Endothelial cell (in vitro differentiated cells): ENCODE measurements at regions not wholly inside any gene's neighbourhood (a gene's known extent, or its start where the extent isn't known, plus 50 kb on each side); places are given as distances from the start of the nearest gene placed in this dataset.

ENCODE experiments used
- DNase-seq: peaks from one replicate; pipeline ENCODE4 v3.0.0; 2021; ENCODE audit warnings: low spot score
- H3K27ac Mint-ChIP-seq: one replicate; pipeline ENCODE4 v1.8.0; 2021; ENCODE audit warnings: mixed read lengths, inconsistent platforms; ENCODE audit not compliant: unreplicated experiment
- H3K27me3 Mint-ChIP-seq: one replicate; pipeline ENCODE4 v1.8.0; 2021; ENCODE audit warnings: mild to moderate bottlenecking, moderate library complexity, mixed read lengths, inconsistent platforms; ENCODE audit not compliant: unreplicated experiment
- H3K36me3 Mint-ChIP-seq: one replicate; pipeline ENCODE4 v1.8.0; 2021; ENCODE audit warnings: mild to moderate bottlenecking, low read depth, mixed read lengths, inconsistent platforms; ENCODE audit not compliant: unreplicated experiment
- H3K4me1 Mint-ChIP-seq: one replicate; pipeline ENCODE4 v1.8.0; 2021; ENCODE audit warnings: mild to moderate bottlenecking, mixed read lengths, inconsistent platforms; ENCODE audit not compliant: unreplicated experiment
- H3K4me3 Mint-ChIP-seq: one replicate; pipeline ENCODE4 v1.8.0; 2021; ENCODE audit warnings: mild to moderate bottlenecking, mixed read lengths, inconsistent platforms; ENCODE audit not compliant: unreplicated experiment
- H3K9me3 Mint-ChIP-seq: one replicate; pipeline ENCODE4 v1.8.0; 2021; ENCODE audit warnings: mixed read lengths, inconsistent platforms; ENCODE audit not compliant: unreplicated experiment
- TF ChIP-seq, protein P1 (sequence below): fragments of 200-600 bp; sonication (generic); IDR thresholded peaks from one replicate; pipeline ENCODE4 v1.5.0; 2021; ENCODE audit warnings: antibody characterized with exemption; ENCODE audit not compliant: unreplicated experiment

DNA sequence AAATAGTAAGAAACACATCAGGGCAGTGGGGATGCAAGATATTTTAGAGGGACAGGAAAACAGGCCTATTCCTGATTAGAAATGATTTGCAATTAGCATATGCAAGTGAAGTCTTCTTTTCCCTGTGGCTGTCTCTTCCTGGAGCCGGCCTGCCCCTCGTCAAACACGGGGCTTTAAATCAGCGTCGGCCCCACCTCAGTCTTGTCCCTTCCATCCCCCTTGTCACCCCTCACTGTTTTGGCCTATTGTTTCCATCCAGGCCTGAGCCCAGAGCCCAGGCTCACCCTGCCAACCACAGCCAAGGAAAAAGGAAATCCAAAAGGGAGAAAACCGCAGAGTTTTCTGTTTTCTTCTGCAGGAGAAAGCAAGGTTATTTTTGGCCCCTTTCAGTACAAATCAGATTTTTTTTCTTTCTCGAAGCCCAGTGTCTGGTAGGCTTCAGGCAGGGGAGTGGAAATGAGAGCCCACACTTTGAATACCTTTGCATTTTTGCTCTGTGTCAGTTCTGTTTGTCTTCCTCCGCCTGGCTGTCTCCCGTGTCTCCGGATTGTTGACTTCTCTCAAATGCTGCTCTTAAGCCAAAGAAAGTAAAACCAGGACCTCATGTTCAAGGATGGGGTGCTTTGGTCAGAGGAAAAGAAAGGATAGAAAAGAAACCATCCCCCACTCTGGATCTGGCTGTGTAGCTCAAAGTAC, 399.9 kb upstream of the CDH11 start:
- no peak overlapping the region for H3K4me3 Mint-ChIP-seq
- H3K4me1 Mint-ChIP-seq, result peaks cover 24% of the 10 kb centered on the region
- TF ChIP-seq, protein P1, sequence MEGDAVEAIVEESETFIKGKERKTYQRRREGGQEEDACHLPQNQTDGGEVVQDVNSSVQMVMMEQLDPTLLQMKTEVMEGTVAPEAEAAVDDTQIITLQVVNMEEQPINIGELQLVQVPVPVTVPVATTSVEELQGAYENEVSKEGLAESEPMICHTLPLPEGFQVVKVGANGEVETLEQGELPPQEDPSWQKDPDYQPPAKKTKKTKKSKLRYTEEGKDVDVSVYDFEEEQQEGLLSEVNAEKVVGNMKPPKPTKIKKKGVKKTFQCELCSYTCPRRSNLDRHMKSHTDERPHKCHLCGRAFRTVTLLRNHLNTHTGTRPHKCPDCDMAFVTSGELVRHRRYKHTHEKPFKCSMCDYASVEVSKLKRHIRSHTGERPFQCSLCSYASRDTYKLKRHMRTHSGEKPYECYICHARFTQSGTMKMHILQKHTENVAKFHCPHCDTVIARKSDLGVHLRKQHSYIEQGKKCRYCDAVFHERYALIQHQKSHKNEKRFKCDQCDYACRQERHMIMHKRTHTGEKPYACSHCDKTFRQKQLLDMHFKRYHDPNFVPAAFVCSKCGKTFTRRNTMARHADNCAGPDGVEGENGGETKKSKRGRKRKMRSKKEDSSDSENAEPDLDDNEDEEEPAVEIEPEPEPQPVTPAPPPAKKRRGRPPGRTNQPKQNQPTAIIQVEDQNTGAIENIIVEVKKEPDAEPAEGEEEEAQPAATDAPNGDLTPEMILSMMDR, result no peak
- DNase-seq, result no peak
- H3K27me3 Mint-ChIP-seq, result peaks cover 3% of the 10 kb centered on the region
- H3K36me3 Mint-ChIP-seq, result no peaks in the 10 kb centered on the region
- H3K9me3 Mint-ChIP-seq, result no peaks in the 10 kb centered on the region
- no peak overlapping the region for H3K27ac Mint-ChIP-seq

DNA sequence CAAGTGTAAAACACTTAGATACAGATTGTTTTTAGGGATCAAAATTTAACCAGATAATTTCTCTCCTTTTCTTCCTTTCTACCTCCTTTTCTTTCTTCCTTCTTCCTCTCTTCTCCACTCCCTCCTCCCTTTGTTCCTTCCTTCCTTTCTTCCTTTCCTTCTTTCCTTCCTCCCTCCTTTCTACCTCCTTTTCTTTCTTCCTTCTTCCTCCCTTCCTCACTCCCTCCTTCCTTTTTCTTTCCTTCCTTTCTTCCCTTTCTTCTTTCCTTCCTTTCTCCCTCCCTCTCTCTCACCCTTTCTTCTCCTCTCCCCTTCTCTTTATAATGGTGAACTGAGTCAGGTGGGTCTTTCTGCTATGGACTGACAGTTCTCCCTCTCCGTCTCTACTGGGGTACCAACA, 397.5 kb upstream of the CDH11 start:
- Mint-ChIP-seq H3K27ac (no peak overlapping the region), H3K36me3 (no peaks in the 10 kb centered on the region), H3K27me3 (peaks cover 3% of the 10 kb centered on the region)

DNA sequence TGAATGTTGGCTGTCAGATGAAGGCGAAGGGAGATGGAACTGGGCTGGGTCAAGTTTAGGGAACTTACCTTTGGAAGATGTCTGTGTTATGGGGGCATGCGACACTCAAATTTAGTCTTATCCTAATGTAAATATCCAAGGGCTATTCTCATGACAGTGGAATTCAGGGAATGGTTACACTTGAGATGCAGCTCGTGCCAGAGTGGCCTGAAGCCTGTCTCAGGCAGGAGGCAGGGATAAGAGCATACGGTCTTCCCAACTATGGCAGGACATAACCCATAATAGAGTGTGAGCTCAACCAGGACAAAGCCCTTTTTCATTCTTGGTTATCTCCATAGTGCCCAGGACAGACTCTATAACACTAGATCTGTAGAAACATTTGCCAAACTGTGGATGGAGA, 393.3 kb upstream of the CDH11 start:
- DNase-seq, result no peak
- Mint-ChIP-seq H3K9me3 (no peaks in the 10 kb centered on the region), H3K27me3 (peaks cover 3% of the 10 kb centered on the region), H3K4me1 (no peaks in the 10 kb centered on the region), H3K4me3 (no peak overlapping the region), H3K27ac (no peak overlapping the region), H3K36me3 (no peaks in the 10 kb centered on the region)
- TF ChIP-seq, protein P1, result no peak

More for the DNA sequence above, 397.5 kb upstream of the CDH11 start:
- Mint-ChIP-seq H3K9me3 (no peaks in the 10 kb centered on the region), H3K4me3 (no peak overlapping the region), H3K4me1 (peaks cover 20% of the 10 kb centered on the region)
- TF ChIP-seq, protein P1, result no peak
- no peak for DNase-seq

DNA sequence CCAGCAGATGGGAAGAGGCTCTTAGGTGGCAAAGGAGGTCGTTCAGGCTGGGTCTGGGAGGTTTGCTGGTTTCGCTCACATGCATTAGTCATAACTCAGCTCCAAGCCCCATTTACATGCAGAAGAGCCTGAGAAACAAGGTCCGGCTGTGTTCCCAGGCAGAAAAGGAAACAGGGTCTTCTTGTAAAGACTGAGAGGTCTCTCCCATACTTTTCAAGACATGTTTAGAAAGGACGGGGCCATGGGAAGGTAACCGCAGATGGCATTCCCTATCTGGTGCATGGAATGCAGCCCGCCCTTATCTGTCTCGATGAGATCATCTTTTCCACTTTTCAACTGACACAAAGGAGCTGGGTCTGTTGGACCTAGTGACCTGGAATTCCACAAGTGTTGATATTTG, 389.0 kb upstream of the CDH11 start:
- Mint-ChIP-seq H3K36me3 (no peaks in the 10 kb centered on the region), H3K4me3 (no peak overlapping the region), H3K27me3 (peaks cover 1% of the 10 kb centered on the region), H3K9me3 (no peaks in the 10 kb centered on the region), H3K4me1 (peaks cover 7% of the 10 kb centered on the region), H3K27ac (no peak overlapping the region)
- no peak for DNase-seq
- TF ChIP-seq, protein P1, result no peak

DNA sequence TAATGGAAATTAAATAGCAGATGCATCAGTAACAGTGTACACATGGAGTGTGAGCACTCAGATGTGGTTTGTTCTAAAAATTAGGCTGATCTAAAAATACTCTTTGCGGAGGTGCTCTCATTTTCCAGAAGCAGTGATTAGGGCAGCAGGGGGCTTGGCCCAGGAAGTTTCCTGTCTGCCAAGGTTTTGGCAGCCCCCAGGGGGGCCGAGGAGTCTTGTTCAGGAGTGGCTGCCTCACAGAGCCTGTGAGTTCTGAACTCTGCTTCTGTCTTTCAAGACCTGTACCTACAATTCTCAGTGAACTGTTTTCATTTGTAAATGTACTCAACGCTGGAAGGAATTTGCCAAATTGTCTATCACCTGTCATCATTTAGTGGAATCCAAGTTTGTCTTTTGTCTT, 388.4 kb upstream of the CDH11 start:
- TF ChIP-seq, protein P1, result no peak
- Mint-ChIP-seq H3K27ac (no peak overlapping the region), H3K27me3 (peaks cover 1% of the 10 kb centered on the region), H3K4me1 (peaks cover 7% of the 10 kb centered on the region), H3K9me3 (no peaks in the 10 kb centered on the region), H3K4me3 (no peak overlapping the region), H3K36me3 (no peaks in the 10 kb centered on the region)
- no peak for DNase-seq
